ENCODE measurements at regions not wholly inside any gene's neighbourhood (a gene's known extent, or its start where the extent isn't known, plus 50 kb on each side); places are given as distances from the start of the nearest gene placed in this dataset.
A peak's percentile ranks its signal among the peaks of the same experiment; 100 is the strongest.

DNA sequence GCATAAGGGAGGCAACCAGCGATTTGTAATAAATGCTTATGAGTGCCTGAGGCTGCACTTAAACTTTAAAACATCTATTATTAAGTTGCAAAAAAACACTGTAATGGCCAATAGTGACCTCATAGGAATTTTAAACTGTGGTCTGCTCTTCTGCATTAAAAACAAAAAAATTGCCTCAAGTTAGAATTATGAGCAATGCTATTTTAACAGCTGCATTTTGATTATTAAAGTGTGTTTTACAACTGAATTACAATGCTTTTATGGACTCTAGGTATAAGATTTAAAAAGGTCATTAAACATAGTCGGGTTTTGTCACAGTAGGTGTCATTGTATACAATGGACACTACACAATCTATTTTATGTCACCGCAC lies 528.7 kb upstream of the FANCL start:
- no peak for DNase-seq (ENCODE audit: low read depth in 6 of 9, low spot score in 9 of 9)
- H3K4me3 ChIP-seq (ENCODE audit: low read length in 2 of 2): no peak overlapping the region

GRCh38 chr2:58769111-58769863 lies 528.2 kb upstream of the FANCL start:
- H3K9me3 ChIP-seq (ENCODE audit: control insufficient read depth in 2 of 2, insufficient read depth in 1 of 2, low read length in 1 of 2): no peaks in the 10 kb centered on the region
- no peaks in the 10 kb centered on the region for H3K36me3 ChIP-seq (ENCODE audit: control insufficient read depth in 2 of 2, insufficient read depth in 2 of 2, low read length in 1 of 2)
- H3K27ac ChIP-seq (ENCODE audit: low read depth in 1 of 2, low read length in 1 of 2): no peak overlapping the region
- H3K27me3 ChIP-seq (ENCODE audit: control insufficient read depth in 2 of 2, insufficient read depth in 1 of 2, low read length in 1 of 2): no peaks in the 10 kb centered on the region
- no peak for DNase-seq (ENCODE audit: low read depth in 6 of 9, low spot score in 9 of 9)
- WGBS: 66% methylated on average over 14 of the region's 14 CpGs
- H3K4me3 ChIP-seq (ENCODE audit: low read length in 2 of 2): no peak overlapping the region
- H3K4me1 ChIP-seq (ENCODE audit: control insufficient read depth in 2 of 2, insufficient read depth in 2 of 2, low read length in 2 of 2): no peaks in the 10 kb centered on the region

More for the DNA sequence above, 528.7 kb upstream of the FANCL start:
- Histone ChIP-seq H3K36me3 (ENCODE audit: control insufficient read depth in 2 of 2, insufficient read depth in 2 of 2, low read length in 1 of 2) (no peaks in the 10 kb centered on the region), H3K27ac (ENCODE audit: low read depth in 1 of 2, low read length in 1 of 2) (no peak overlapping the region), H3K4me1 (ENCODE audit: control insufficient read depth in 2 of 2, insufficient read depth in 2 of 2, low read length in 2 of 2) (no peaks in the 10 kb centered on the region), H3K27me3 (ENCODE audit: control insufficient read depth in 2 of 2, insufficient read depth in 1 of 2, low read length in 1 of 2) (no peaks in the 10 kb centered on the region), H3K9me3 (ENCODE audit: control insufficient read depth in 2 of 2, insufficient read depth in 1 of 2, low read length in 1 of 2) (no peaks in the 10 kb centered on the region)
- WGBS: 92% methylated on average over 3 of the region's 3 CpGs

DNA sequence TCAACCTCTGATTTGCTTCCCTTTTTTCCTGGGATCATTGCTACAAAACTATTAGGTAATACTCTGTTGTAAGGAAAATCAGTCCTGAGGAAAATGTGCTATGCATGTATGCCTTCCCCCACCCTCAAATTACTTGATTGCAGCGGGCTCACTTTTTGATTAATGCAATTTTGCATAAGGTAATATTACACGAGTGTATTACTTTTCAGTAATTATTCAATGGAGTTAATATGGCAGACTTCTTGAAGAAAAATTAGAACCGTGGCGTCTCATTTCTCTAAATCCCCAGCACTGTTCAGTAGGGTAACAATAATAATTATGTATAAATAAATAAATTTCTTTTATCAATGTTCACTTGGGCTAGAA lies 527.6 kb upstream of the FANCL start:
- Histone ChIP-seq H3K4me1 (ENCODE audit: control insufficient read depth in 2 of 2, insufficient read depth in 2 of 2, low read length in 2 of 2) (no peaks in the 10 kb centered on the region), H3K9me3 (ENCODE audit: control insufficient read depth in 2 of 2, insufficient read depth in 1 of 2, low read length in 1 of 2) (no peaks in the 10 kb centered on the region), H3K27me3 (ENCODE audit: control insufficient read depth in 2 of 2, insufficient read depth in 1 of 2, low read length in 1 of 2) (no peaks in the 10 kb centered on the region), H3K36me3 (ENCODE audit: control insufficient read depth in 2 of 2, insufficient read depth in 2 of 2, low read length in 1 of 2) (no peaks in the 10 kb centered on the region), H3K4me3 (ENCODE audit: low read length in 2 of 2) (no peak overlapping the region), H3K27ac (ENCODE audit: low read depth in 1 of 2, low read length in 1 of 2) (no peak overlapping the region)
- 95% methylated on average over 4 of the region's 4 CpGs for WGBS
- no peak for DNase-seq (ENCODE audit: low read depth in 6 of 9, low spot score in 9 of 9)

DNA sequence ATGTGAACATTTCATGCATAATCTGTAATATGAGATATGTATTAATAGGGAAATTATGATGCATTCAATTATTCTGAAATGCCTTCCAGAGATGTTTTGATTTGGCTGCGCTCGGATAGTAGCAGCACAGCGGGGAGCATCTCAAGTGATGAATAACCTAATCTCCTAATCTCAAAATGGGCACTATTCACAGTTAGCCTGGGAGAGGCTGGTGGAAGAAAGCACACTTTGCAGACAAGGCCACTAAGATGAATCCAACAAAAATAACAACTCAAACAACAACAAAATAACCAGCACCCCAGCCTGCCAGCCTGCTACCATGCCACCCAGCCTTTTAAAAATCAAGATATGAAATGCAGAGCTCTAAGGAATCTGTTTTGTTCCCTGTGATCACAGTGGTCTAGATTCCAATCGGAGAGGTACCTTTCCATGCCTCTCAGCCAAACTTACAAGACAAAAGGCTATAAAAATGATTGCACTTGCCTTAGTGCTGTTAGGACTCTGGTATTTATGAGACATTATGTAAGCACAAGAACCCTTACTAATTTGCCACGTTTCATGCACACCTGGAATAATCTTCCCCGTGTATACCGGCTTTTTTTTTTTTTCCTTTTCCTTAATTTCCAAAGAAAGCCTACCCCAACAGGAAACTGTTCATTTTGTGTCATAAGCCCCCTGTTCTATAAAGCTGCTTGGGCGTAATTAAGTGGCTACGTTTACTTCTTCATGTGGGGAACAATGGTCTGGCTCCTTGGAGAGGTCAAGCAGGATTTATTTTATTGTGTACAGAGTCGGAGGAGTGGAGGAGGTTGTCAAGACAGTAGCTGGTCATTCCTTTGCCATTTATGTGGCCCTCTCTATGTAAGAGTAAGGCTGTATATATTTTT lies 526.9 kb upstream of the FANCL start:
- no peaks in the 10 kb centered on the region for H3K9me3 ChIP-seq (ENCODE audit: control insufficient read depth in 2 of 2, insufficient read depth in 1 of 2, low read length in 1 of 2)
- H3K4me1 ChIP-seq (ENCODE audit: control insufficient read depth in 2 of 2, insufficient read depth in 2 of 2, low read length in 2 of 2): no peaks in the 10 kb centered on the region
- no peak for DNase-seq (ENCODE audit: low read depth in 6 of 9, low spot score in 9 of 9)
- 95% methylated on average over 10 of the region's 10 CpGs for WGBS
- H3K4me3 ChIP-seq (ENCODE audit: low read length in 2 of 2): no peak overlapping the region
- H3K36me3 ChIP-seq (ENCODE audit: control insufficient read depth in 2 of 2, insufficient read depth in 2 of 2, low read length in 1 of 2): no peaks in the 10 kb centered on the region
- H3K27ac ChIP-seq (ENCODE audit: low read depth in 1 of 2, low read length in 1 of 2): no peak overlapping the region
- no peaks in the 10 kb centered on the region for H3K27me3 ChIP-seq (ENCODE audit: control insufficient read depth in 2 of 2, insufficient read depth in 1 of 2, low read length in 1 of 2)

DNA sequence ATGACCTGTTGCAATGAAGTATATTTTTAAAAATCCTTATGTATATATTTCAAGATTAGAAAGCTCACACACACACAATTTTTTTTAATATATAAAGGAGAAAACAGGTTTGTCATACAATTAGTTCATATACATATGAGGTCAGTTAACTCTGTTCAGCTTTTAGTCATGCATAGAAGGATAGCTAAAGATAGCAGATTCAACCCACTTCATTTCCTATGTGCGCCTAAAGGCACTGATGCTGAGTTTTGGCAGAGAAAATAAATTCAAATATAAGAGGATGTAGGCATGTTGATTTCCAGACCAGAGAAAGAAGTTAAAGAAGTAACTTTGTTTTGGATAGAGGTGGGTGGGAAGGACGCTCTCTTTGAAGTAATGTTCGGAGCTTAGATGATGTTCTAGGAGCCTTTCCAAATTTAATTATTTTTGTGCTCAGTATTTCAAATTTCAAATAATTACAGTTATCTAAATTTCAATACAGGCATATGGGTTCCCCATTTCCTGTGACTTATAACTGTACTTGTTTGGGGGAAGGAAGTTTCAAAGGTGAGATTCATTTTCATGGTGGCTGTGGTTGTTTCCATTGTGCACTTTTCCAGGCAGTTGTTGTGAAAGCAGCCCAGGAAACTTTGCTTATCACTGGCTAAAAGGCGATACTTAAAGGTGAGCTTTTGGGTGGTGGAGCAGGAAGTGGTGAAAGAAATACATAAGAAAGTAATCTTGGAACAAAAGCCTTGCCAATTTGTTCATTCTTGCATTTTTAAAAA lies 523.4 kb upstream of the FANCL start:
- DNase-seq (ENCODE audit: low read depth in 6 of 9, low spot score in 9 of 9): no peak
- Histone ChIP-seq H3K36me3 (ENCODE audit: control insufficient read depth in 2 of 2, insufficient read depth in 2 of 2, low read length in 1 of 2) (no peaks in the 10 kb centered on the region), H3K27me3 (ENCODE audit: control insufficient read depth in 2 of 2, insufficient read depth in 1 of 2, low read length in 1 of 2) (no peaks in the 10 kb centered on the region), H3K4me1 (ENCODE audit: control insufficient read depth in 2 of 2, insufficient read depth in 2 of 2, low read length in 2 of 2) (no peaks in the 10 kb centered on the region), H3K9me3 (ENCODE audit: control insufficient read depth in 2 of 2, insufficient read depth in 1 of 2, low read length in 1 of 2) (no peaks in the 10 kb centered on the region), H3K4me3 (ENCODE audit: low read length in 2 of 2) (no peak overlapping the region), H3K27ac (ENCODE audit: low read depth in 1 of 2, low read length in 1 of 2) (no peak overlapping the region)
- 31% methylated on average over 4 of the region's 4 CpGs for WGBS

DNA sequence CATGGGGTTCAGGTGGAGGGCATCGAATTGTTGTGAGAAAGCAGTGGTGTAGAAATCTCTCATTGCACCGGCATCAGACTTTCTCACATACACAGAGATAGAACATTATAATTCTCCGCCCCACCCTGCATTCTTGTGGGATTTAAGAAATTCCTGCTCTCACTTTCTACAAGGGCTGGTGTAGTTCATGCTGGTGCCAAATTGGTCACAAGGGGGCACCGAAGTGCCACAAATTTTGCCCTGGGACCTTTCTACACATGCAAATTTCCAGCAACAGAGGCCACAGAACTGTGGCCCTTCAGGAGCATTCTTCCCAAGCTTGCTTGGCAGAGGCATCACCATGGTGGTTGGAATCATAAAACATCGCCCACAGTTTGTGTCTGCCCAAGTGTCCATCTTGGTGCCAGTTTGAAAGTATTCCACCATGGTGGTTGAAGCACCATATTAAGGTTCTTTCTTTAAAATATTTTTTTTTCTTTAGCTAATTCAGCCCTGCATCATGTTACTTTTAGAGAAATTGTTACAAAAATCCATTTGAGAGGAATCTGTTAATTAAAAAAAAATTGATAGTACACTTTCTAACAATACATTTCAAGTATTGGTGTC lies 521.2 kb upstream of the FANCL start:
- Histone ChIP-seq H3K36me3 (ENCODE audit: control insufficient read depth in 2 of 2, insufficient read depth in 2 of 2, low read length in 1 of 2) (no peaks in the 10 kb centered on the region), H3K4me1 (ENCODE audit: control insufficient read depth in 2 of 2, insufficient read depth in 2 of 2, low read length in 2 of 2) (no peaks in the 10 kb centered on the region), H3K27me3 (ENCODE audit: control insufficient read depth in 2 of 2, insufficient read depth in 1 of 2, low read length in 1 of 2) (no peaks in the 10 kb centered on the region), H3K27ac (ENCODE audit: low read depth in 1 of 2, low read length in 1 of 2) (no peak overlapping the region), H3K9me3 (ENCODE audit: control insufficient read depth in 2 of 2, insufficient read depth in 1 of 2, low read length in 1 of 2) (no peaks in the 10 kb centered on the region), H3K4me3 (ENCODE audit: low read length in 2 of 2) (no peak overlapping the region)
- WGBS: 25% methylated on average over 5 of the region's 5 CpGs
- DNase-seq (ENCODE audit: low read depth in 6 of 9, low spot score in 9 of 9): peak; percentile 18 to 63 (median 41)

- Histone ChIP-seq H3K4me1 (ENCODE audit: control insufficient read depth in 2 of 2, insufficient read depth in 2 of 2, low read length in 2 of 2) (no peaks in the 10 kb centered on the region), H3K36me3 (ENCODE audit: control insufficient read depth in 2 of 2, insufficient read depth in 2 of 2, low read length in 1 of 2) (no peaks in the 10 kb centered on the region)
- WGBS: 59% methylated on average over 6 of the region's 6 CpGs
Measured at GRCh38 chr2:58757971-58758370, 516.8 kb upstream of the FANCL start.

DNA sequence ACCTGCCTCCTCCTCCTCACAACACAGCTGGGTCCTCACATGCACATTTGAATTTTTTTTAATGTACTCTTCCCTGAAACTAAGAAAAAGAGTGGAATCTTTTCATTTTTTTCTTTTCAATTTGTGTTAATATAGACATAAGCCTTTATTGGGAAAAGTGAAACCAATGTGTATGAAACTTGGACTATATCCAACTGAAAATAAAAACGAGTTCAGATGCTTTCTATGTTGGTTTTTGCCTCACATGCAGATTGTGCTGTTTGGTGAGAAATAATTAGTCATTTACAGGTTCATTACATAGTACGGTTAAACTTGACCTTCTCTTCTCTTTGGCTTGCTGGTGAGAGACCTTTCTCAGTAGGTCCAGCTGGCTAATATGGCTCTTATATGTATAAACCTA lies 515.2 kb upstream of the FANCL start:
- H3K27me3 ChIP-seq (ENCODE audit: control insufficient read depth in 2 of 2, insufficient read depth in 1 of 2, low read length in 1 of 2): no peaks in the 10 kb centered on the region
- H3K9me3 ChIP-seq (ENCODE audit: control insufficient read depth in 2 of 2, insufficient read depth in 1 of 2, low read length in 1 of 2): no peaks in the 10 kb centered on the region
- H3K4me3 ChIP-seq (ENCODE audit: low read length in 2 of 2): no peak overlapping the region
- H3K36me3 ChIP-seq (ENCODE audit: control insufficient read depth in 2 of 2, insufficient read depth in 2 of 2, low read length in 1 of 2): no peaks in the 10 kb centered on the region
- H3K27ac ChIP-seq (ENCODE audit: low read depth in 1 of 2, low read length in 1 of 2): no peak overlapping the region
- no peaks in the 10 kb centered on the region for H3K4me1 ChIP-seq (ENCODE audit: control insufficient read depth in 2 of 2, insufficient read depth in 2 of 2, low read length in 2 of 2)
- DNase-seq (ENCODE audit: low read depth in 6 of 9, low spot score in 9 of 9): no peak
- WGBS: 36% methylated on average over 2 of the region's 2 CpGs

More at GRCh38 chr2:58757971-58758370, 516.8 kb upstream of the FANCL start:
- no peak overlapping the region for H3K4me3 ChIP-seq (ENCODE audit: low read length in 2 of 2)
- no peak overlapping the region for H3K27ac ChIP-seq (ENCODE audit: low read depth in 1 of 2, low read length in 1 of 2)
- no peaks in the 10 kb centered on the region for H3K27me3 ChIP-seq (ENCODE audit: control insufficient read depth in 2 of 2, insufficient read depth in 1 of 2, low read length in 1 of 2)
- no peaks in the 10 kb centered on the region for H3K9me3 ChIP-seq (ENCODE audit: control insufficient read depth in 2 of 2, insufficient read depth in 1 of 2, low read length in 1 of 2)
- no peak for DNase-seq (ENCODE audit: low read depth in 6 of 9, low spot score in 9 of 9)
